ENCODE measurements at regions not wholly inside any gene's neighbourhood (a gene's known extent, or its start where the extent isn't known, plus 50 kb on each side); places are given as distances from the start of the nearest gene placed in this dataset.

- H3K4me1 ChIP-seq (ENCODE audit: control insufficient read depth, low read length) = no peaks in the 10 kb centered on the region
- H3K27me3 ChIP-seq (ENCODE audit: control insufficient read depth, low read length) = peaks cover 15% of the 10 kb centered on the region; the same call in 1 of the 2 replicates
- no peaks in the 10 kb centered on the region for H3F3A ChIP-seq (ENCODE audit: control insufficient read depth, insufficient read depth)
- no peaks in the 10 kb centered on the region for H3K36me3 ChIP-seq (ENCODE audit: control insufficient read depth, low read length)
- no peaks in the 10 kb centered on the region for H3K9me2 ChIP-seq (replicated peaks; ENCODE audit: control insufficient read depth, low read length)
- no peak overlapping the region for H3K4me2 ChIP-seq (ENCODE audit: low read length)
- no peak for TF ChIP-seq EZH2phosphoT487 (IDR thresholded peaks at IDR 0.05; ENCODE audit: borderline replicate concordance, low read length)
- no peak for TF ChIP-seq CTCF (IDR thresholded peaks at IDR 0.05; ENCODE audit: low read depth, low read length, poor library complexity, severe bottlenecking)
- H4K20me1 ChIP-seq (ENCODE audit: control insufficient read depth, insufficient read depth, low read depth, low read length) = no peaks in the 10 kb centered on the region
- H3K27ac ChIP-seq (ENCODE audit: low read depth, low read length) = no peak overlapping the region
- H3K79me2 ChIP-seq (ENCODE audit: control insufficient read depth, low read length) = no peaks in the 10 kb centered on the region
- H3K9me3 ChIP-seq (ENCODE audit: control insufficient read depth, insufficient read depth, low read length) = no peaks in the 10 kb centered on the region
- H3K4me3 ChIP-seq (ENCODE audit: low read length) = no peak overlapping the region
Observed at GRCh38 chr7:32679192-32679591, 183.9 kb downstream of the AVL9 start.

GRCh38 chr7:32677593-32677992 is 182.3 kb downstream of the AVL9 start:
- H3K4me2 ChIP-seq (ENCODE audit: low read length) = no peak overlapping the region
- no peaks in the 10 kb centered on the region for H4K20me1 ChIP-seq (ENCODE audit: control insufficient read depth, insufficient read depth, low read depth, low read length)
- H3K4me1 ChIP-seq (ENCODE audit: control insufficient read depth, low read length) = no peaks in the 10 kb centered on the region
- H3K79me2 ChIP-seq (ENCODE audit: control insufficient read depth, low read length) = no peaks in the 10 kb centered on the region
- no peaks in the 10 kb centered on the region for H3K9me3 ChIP-seq (ENCODE audit: control insufficient read depth, insufficient read depth, low read length)
- H3F3A ChIP-seq (ENCODE audit: control insufficient read depth, insufficient read depth) = no peaks in the 10 kb centered on the region
- no peaks in the 10 kb centered on the region for H3K36me3 ChIP-seq (ENCODE audit: control insufficient read depth, low read length)
- TF ChIP-seq EZH2phosphoT487 (IDR thresholded peaks at IDR 0.05; ENCODE audit: borderline replicate concordance, low read length) (no peak), CTCF (IDR thresholded peaks at IDR 0.05; ENCODE audit: low read depth, low read length, poor library complexity, severe bottlenecking) (no peak)
- H3K27ac ChIP-seq (ENCODE audit: low read depth, low read length) = no peak overlapping the region
- peaks cover 15% of the 10 kb centered on the region; the same call in 1 of the 2 replicates for H3K27me3 ChIP-seq (ENCODE audit: control insufficient read depth, low read length)
- H3K9me2 ChIP-seq (replicated peaks; ENCODE audit: control insufficient read depth, low read length) = no peaks in the 10 kb centered on the region
- no peak overlapping the region for H3K4me3 ChIP-seq (ENCODE audit: low read length)

- Histone ChIP-seq H3F3A (ENCODE audit: control insufficient read depth, insufficient read depth) (no peaks in the 10 kb centered on the region), H3K4me3 (ENCODE audit: low read length) (no peak overlapping the region), H3K9me2 (replicated peaks; ENCODE audit: control insufficient read depth, low read length) (no peaks in the 10 kb centered on the region), H3K79me2 (ENCODE audit: control insufficient read depth, low read length) (no peaks in the 10 kb centered on the region), H4K20me1 (ENCODE audit: control insufficient read depth, insufficient read depth, low read depth, low read length) (no peaks in the 10 kb centered on the region), H3K36me3 (ENCODE audit: control insufficient read depth, low read length) (no peaks in the 10 kb centered on the region), H3K27me3 (ENCODE audit: control insufficient read depth, low read length) (peaks cover 15% of the 10 kb centered on the region; the same call in 1 of the 2 replicates), H3K4me1 (ENCODE audit: control insufficient read depth, low read length) (no peaks in the 10 kb centered on the region), H3K27ac (ENCODE audit: low read depth, low read length) (no peak overlapping the region), H3K9me3 (ENCODE audit: control insufficient read depth, insufficient read depth, low read length) (no peaks in the 10 kb centered on the region), H3K4me2 (ENCODE audit: low read length) (no peak overlapping the region)
- no peak for TF ChIP-seq EZH2phosphoT487 (IDR thresholded peaks at IDR 0.05; ENCODE audit: borderline replicate concordance, low read length)
- TF ChIP-seq CTCF (IDR thresholded peaks at IDR 0.05; ENCODE audit: low read depth, low read length, poor library complexity, severe bottlenecking) = no peak
Observed at GRCh38 chr7:32676249-32676941, 181.1 kb downstream of the AVL9 start.
